ENCODE measurements at regions not wholly inside any gene's neighbourhood (a gene's known extent, or its start where the extent isn't known, plus 50 kb on each side); places are given as distances from the start of the nearest gene placed in this dataset.

DNA sequence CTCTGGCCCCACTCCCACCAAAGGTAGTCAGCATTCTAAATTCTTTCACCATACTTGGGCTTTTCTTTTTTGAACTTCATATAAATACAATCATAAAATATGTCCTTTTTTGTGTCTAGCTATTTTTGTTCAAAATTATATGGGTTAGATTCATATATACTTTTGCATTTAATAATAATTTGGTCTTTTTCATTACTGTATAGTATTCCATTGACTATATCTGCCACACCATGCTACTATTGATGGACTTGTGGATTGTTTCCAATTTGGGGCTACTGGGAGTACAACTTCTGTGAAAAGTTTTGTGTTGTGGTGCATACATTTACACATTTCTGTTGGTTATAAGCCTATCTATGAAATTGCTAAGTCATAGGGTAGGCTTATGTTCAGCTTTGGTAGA lies 85.7 kb downstream of the GLUL start:
- no peak for DNase-seq (ENCODE audit: low spot score in 2 of 2)
- no peaks in the 10 kb centered on the region for H3K9me3 ChIP-seq
- no peak overlapping the region for H3K4me3 ChIP-seq
- peaks cover 20% of the 10 kb centered on the region for H3K4me1 ChIP-seq
- no peaks in the 10 kb centered on the region for H3K27me3 ChIP-seq
- H3K27ac ChIP-seq, result no peak overlapping the region
- TF ChIP-seq EP300 (IDR thresholded peaks at IDR 0.05) (no peak), POLR2AphosphoS5 (IDR thresholded peaks at IDR 0.05) (no peak), POLR2A (IDR thresholded peaks at IDR 0.05) (no peak)
- TF ChIP-seq, protein P1, sequence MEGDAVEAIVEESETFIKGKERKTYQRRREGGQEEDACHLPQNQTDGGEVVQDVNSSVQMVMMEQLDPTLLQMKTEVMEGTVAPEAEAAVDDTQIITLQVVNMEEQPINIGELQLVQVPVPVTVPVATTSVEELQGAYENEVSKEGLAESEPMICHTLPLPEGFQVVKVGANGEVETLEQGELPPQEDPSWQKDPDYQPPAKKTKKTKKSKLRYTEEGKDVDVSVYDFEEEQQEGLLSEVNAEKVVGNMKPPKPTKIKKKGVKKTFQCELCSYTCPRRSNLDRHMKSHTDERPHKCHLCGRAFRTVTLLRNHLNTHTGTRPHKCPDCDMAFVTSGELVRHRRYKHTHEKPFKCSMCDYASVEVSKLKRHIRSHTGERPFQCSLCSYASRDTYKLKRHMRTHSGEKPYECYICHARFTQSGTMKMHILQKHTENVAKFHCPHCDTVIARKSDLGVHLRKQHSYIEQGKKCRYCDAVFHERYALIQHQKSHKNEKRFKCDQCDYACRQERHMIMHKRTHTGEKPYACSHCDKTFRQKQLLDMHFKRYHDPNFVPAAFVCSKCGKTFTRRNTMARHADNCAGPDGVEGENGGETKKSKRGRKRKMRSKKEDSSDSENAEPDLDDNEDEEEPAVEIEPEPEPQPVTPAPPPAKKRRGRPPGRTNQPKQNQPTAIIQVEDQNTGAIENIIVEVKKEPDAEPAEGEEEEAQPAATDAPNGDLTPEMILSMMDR (IDR thresholded peaks at IDR 0.05), result no peak
- no peaks in the 10 kb centered on the region for H3K36me3 ChIP-seq

- DNase-seq (ENCODE audit: low spot score in 2 of 2), result no peak
- Histone ChIP-seq H3K4me1 (peaks cover 33% of the 10 kb centered on the region), H3K27me3 (no peaks in the 10 kb centered on the region), H3K9me3 (no peaks in the 10 kb centered on the region), H3K36me3 (no peaks in the 10 kb centered on the region), H3K4me3 (no peak overlapping the region), H3K27ac (peak overlapping the region; percentile 7)
- TF ChIP-seq POLR2AphosphoS5 (IDR thresholded peaks at IDR 0.05), result no peak
- TF ChIP-seq POLR2A (IDR thresholded peaks at IDR 0.05), result no peak
These were observed 87.0 kb downstream of the GLUL start for GRCh38 chr1:182304627-182305026.

DNA sequence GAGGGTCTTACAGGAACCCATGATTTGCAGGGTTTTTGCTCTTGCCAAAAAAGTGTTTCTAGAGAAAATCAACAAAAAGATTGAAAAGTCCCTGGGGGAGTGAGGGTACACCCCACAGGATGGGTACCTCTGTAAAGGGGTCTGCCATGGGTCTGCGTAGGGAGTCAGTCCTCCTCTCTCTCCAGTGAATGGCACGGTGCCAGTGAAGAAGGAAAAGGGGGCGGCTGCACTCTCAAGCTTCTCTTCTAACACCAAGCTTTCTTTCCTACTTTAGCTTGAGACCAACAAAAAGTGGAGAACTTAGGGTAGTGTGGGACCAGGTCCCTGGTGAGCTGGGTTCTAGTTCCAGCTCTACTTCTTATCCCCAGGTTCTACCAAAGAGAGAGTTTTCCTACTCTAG lies 87.4 kb downstream of the GLUL start:
- H3K27ac ChIP-seq, result peak overlapping the region; percentile 7
- 69% methylated on average over 3 of the region's 3 CpGs for WGBS

DNA sequence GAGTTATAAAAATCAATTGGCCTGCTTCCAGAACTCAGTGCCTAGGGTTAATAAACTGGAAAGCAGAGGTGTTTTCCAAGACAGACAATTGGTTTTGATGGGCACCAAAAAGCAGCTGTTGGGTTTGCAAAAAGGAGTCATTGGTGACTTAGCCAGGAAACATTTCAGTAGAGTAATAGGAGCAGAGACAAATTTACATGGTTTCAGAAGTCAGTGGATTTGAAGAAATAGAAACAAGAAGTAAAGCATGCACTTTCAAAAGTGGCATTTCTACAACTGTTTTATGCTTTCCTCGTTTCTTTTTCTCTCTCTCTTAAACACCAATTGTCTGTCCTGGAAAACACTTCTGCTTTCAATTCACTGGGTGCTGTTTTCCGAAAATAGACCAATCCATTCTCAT lies 87.8 kb downstream of the GLUL start:
- Histone ChIP-seq H3K36me3 (no peaks in the 10 kb centered on the region), H3K4me3 (no peak overlapping the region), H3K4me1 (peaks cover 37% of the 10 kb centered on the region), H3K27ac (no peak overlapping the region), H3K27me3 (no peaks in the 10 kb centered on the region), H3K9me3 (no peaks in the 10 kb centered on the region)
- DNase-seq (ENCODE audit: low spot score in 2 of 2), result no peak
- TF ChIP-seq, protein P1 (IDR thresholded peaks at IDR 0.05), result no peak
- TF ChIP-seq POLR2A (IDR thresholded peaks at IDR 0.05) (no peak), POLR2AphosphoS5 (IDR thresholded peaks at IDR 0.05) (no peak), EP300 (IDR thresholded peaks at IDR 0.05) (no peak)
- 39% methylated on average over 2 of the region's 2 CpGs for WGBS

More for the DNA sequence above, 87.4 kb downstream of the GLUL start:
- H3K4me3 ChIP-seq, result no peak overlapping the region
- no peaks in the 10 kb centered on the region for H3K36me3 ChIP-seq
- DNase-seq (ENCODE audit: low spot score in 2 of 2), result no peak
- H3K27me3 ChIP-seq, result no peaks in the 10 kb centered on the region
- H3K4me1 ChIP-seq, result peaks cover 36% of the 10 kb centered on the region
- no peaks in the 10 kb centered on the region for H3K9me3 ChIP-seq
- TF ChIP-seq, protein P1 (IDR thresholded peaks at IDR 0.05), result no peak
- TF ChIP-seq POLR2A (IDR thresholded peaks at IDR 0.05), result no peak
- TF ChIP-seq EP300 (IDR thresholded peaks at IDR 0.05), result no peak
- no peak for TF ChIP-seq POLR2AphosphoS5 (IDR thresholded peaks at IDR 0.05)

DNA sequence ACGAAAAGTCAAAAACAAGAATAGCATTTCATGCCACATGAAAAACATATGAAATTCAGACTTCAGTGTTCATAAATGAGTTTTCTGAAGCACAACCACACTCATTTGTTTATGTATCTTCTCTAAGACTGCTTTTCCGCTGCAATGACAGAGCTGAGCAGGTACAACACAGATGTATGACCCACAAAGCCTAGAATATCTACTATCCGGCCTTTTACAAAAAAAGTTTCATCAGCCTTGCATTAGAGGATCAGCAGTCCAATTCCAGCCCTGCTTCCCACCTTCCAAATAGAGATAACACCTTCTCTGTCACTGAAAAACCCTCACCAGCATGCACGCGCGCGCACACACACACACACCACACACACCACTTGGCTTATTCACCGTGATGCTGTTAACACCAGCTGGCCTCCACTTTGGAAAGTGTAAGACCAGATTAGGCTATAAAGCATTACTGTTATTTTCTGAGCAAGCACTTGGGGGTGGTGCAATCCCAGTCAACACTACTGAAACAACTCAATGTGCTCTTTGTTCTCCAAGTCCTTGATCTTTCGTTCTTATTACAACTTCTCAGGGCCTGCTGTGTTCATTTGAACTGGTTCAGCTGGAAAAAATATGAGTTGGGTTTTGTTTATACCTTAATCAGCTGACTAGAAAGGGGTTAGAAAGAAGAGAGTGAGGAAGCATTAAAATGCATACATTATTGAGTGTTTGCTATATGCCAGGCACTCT lies 90.0 kb downstream of the GLUL start:
- TF ChIP-seq POLR2A (IDR thresholded peaks at IDR 0.05), result no peak
- no peak for TF ChIP-seq EP300 (IDR thresholded peaks at IDR 0.05)
- TF ChIP-seq POLR2AphosphoS5 (IDR thresholded peaks at IDR 0.05), result no peak
- TF ChIP-seq, protein P1 (IDR thresholded peaks at IDR 0.05), result no peak
- Histone ChIP-seq H3K27me3 (no peaks in the 10 kb centered on the region), H3K36me3 (no peaks in the 10 kb centered on the region), H3K27ac (peak overlapping the region; percentile 50), H3K9me3 (no peaks in the 10 kb centered on the region), H3K4me1 (peaks cover 37% of the 10 kb centered on the region), H3K4me3 (no peak overlapping the region)
- no peak for DNase-seq (ENCODE audit: low spot score in 2 of 2)
- WGBS, result 83% methylated on average over 9 of the region's 9 CpGs

DNA sequence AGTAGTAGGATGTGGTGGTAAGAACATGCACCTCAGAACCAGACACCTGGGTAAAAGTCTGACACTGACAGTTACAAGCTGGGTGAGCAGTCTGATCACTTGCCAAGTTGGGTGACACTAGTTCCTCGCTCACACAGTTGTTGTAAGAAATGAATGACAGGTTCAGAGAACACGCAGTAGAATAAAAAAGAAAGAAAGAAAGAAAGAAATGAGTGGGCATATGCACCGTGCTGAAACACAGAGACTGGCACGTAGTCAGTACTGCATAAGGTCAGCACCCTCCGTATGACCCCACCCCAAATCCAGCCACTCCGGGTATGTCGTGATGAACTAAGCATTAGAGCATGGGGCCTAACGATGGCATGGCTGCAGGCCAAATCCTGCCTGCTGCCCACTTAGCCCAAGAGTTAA lies 90.6 kb downstream of the GLUL start:
- H3K27me3 ChIP-seq, result no peaks in the 10 kb centered on the region
- H3K9me3 ChIP-seq, result no peaks in the 10 kb centered on the region
- no peaks in the 10 kb centered on the region for H3K36me3 ChIP-seq
- no peak overlapping the region for H3K27ac ChIP-seq
- TF ChIP-seq, protein P1 (IDR thresholded peaks at IDR 0.05), result no peak
- TF ChIP-seq POLR2A (IDR thresholded peaks at IDR 0.05), result no peak
- TF ChIP-seq EP300 (IDR thresholded peaks at IDR 0.05), result no peak
- no peak for TF ChIP-seq POLR2AphosphoS5 (IDR thresholded peaks at IDR 0.05)
- H3K4me3 ChIP-seq, result no peak overlapping the region
- WGBS, result 83% methylated on average over 8 of the region's 8 CpGs
- DNase-seq (ENCODE audit: low spot score in 2 of 2), result no peak
- H3K4me1 ChIP-seq, result peaks cover 37% of the 10 kb centered on the region
